Esophagus mucosa (tissue), 1 donor: ENCODE measurements at regions not wholly inside any gene's neighbourhood (a gene's known extent, or its start where the extent isn't known, plus 50 kb on each side); places are given as distances from the start of the nearest gene placed in this dataset.
A peak's percentile ranks its signal among the peaks of the same experiment; 100 is the strongest.

Experiments
- ATAC-seq: fragments of 200-7000 bp; cut with Tn5 transposase; one replicate; pipeline ENCODE4 v1.9.1; 2020
- donor health status: DM: yes; HTN: yes; CAD: no.

DNA sequence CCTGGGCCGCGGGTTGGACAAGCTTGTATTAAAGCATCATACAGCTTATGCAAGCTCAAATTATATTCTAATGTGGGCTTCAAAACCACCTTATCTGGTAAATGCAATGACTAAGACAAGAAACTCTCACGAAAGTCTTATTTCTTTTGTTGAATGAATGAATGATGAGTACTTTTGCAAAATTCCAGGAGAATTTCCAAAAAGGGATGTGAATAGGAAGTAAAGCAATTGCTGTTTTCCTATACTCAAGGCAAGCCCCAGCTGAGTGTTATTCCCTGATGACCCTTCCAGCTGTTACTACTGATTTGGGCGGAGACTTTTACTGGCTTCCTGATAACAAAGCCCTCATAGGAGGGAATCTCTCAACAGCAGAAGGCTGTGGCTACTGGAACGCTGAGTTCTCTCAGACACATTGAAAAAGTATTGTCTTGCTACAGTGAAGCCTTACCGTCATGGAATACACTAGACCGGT lies 162.8 kb downstream of the SREK1 start:
- peak; percentile 14 for ATAC-seq

DNA sequence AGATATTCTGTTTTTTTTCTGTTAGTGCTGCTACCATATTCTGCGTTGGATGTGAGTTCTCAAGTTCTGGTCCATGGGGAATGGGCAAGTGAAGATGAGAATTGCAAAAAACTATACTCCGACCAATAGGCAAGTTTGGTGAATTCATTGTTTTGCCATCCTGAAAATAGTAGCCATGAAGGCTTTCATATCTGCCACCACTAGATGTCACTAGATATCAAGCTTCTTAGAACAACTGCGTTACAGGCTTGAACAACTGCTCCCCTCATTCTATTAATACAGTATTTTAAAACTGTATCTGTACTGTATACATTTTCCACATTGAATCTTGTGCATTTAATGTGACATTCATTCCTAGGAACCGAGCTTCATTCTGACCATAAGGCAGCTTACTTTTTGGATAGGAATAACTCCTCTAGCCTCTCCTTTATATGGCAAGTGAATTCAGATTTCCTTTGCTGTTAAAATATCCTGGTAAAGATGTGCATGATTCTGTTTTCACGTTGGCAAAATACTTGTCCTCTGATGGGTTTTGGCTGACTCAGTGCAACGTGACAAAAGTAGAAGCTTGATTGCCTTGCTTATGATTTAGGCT lies 163.6 kb downstream of the SREK1 start:
- peak; percentile 75 for ATAC-seq

DNA sequence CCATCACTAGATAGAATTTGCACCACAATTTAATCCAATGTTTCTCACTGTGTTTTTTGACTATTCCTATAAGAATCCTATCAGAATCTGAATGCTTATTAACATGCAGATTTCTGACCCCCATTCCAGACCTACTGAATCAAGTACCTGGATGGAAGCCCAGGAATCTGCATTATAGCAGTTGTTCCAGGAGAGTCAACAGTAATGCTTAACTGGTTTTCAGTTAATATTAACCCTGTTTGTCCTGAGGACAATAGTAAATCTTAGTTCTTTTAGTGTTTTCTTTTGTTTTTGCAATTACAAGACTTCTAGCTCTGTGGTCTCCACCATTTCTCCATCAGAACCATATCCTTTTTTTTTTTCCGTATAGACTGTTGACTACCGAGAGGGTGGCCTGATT lies 168.2 kb downstream of the SREK1 start:
- ATAC-seq: no peak

DNA sequence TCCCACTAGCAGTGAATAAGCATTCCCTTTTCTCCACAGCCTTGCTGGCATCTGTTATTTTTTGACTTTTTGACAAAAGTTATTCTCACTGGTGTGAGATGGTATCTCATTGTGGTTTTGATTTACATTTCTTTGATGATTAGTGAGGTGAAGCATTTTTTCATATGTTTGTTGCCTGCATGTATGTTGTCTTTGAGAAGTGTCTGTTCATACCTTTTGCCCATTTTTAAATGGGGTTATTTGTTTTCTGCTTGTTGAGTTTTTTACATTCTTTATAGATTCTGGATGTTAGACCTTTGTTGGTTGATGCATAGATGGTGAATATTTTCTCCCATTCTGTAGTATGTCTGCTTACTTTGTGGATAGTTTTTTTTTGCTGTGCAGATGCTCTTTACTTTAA lies 171.7 kb downstream of the SREK1 start:
- ATAC-seq: no peak

DNA sequence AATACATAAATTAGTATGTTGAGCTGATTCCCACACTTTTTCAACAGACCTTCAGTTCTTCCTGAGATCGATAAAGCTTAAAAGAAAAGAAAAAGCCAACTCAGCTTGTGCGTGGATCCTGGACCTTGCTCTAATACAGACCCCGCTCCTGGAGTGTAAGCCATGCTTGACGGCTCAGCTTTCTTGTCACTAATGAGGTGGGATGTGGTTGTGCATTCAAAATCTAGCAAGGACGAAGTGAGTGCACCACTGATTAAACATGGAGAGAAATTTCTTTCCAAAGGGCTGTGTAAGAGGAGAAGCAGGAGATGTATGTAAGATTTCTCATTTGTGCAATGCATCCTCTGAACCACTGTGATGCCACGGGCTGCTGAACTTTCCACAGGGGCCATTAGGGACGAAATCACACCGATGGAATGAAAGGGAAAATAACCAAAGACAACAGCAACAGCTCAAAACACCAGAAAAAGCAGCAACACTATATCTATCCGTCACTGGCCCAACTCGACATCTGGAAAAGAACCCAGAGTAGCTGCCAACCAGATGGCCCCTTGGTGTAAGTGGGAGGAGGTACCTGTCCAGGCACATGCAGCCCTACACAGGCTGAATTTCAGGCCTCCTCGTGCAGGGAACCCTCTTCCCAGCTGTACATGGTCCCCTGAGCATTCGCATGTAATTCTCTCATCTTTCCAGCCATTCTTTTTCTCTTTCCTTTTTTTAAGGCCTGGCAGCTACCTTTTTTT lies 178.9 kb downstream of the SREK1 start:
- ATAC-seq: no peak

DNA sequence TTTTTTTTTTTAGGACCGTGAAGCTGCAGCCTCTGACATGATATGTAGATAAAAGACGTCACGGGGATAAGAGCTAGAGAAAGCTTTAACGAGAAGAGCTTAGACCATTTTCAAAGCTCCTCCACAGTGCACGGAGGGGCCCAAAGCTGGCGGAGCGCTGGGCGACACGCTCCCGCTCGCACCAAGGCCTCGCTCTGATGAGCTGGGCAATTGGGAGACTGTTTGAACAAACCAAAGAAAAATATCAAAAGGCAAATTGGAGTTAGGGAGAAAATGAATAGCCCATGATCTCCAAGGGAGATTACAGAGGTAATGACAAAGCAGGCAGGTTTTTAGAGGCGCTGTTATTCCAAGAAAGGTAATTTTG lies 179.4 kb downstream of the SREK1 start:
- ATAC-seq: no peak

DNA sequence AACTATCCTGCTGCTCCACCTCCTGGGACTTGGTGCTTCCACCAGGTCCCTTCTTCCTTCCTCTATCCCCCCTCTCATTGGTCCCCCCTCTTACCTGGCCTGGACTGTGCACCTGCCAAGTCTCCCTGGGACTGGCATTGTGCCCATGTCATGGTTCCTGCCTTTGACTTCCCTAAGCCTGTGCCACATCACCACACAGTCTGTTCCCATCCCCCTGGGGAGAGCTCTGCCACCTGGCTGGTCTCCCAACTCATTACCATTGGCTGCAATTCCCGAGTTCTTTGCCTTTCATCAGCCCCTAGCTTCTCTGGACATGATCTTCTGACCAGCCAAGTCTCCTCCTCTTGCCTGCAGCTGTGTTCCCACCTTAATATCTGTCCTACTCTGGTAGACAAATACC lies 180.3 kb downstream of the SREK1 start:
- no peak for ATAC-seq

DNA sequence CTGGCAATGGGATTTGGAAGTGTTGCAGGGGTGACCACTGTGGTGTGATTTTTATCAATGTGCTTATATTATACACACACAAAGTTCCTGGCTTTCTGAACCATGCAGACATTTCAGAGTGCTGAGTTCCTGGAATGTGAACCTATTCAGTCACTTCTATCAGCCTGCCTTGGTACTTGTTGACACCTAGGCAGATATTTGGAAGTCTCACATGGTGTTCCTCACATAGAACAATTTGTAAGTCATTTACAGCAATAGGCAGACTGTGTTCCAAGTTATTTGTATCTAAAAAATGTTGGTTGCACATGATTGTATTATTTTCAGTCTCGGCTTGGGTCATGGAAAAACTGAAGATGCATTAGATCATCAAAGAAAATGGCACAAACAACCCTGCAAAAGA lies 182.2 kb downstream of the SREK1 start:
- no peak for ATAC-seq

DNA sequence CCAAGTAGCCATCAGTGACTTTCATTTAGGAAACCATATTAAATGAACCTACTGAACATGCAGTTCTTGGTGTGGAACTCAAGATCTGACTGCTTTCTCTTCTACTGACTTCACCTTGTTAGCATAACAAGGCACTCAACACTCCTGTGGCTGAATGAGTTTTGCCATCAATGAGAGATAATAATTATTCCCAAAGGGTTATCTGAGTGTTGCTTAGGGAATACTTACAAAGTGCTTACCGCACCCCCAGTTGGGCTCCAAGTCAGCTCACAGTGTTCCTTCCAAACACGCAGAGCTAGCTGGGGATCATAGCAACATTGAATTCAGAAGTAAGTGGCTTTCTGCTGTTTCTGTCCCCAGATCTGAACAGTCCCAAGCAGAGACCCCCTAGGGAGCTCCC lies 182.9 kb downstream of the SREK1 start:
- ATAC-seq: no peak

DNA sequence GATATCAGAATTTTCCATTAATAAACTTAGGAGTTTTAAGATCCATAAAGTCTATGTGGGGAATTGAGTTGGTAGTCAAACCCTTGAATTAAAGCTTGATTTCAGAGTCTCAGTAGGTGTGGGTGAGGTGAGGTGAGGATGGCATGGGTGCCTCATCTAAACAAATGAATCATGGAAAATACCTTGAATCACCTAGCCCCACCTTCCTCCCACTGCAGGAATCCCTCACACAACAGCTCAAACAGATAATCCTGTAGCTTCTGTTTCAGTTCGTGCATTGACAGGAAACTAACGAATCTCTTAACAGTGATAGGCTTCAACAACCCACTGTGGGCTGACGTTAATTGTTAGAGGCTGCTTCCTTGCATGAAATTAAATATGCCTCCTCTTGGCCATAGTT lies 185.0 kb downstream of the SREK1 start:
- peak; percentile 81 for ATAC-seq

DNA sequence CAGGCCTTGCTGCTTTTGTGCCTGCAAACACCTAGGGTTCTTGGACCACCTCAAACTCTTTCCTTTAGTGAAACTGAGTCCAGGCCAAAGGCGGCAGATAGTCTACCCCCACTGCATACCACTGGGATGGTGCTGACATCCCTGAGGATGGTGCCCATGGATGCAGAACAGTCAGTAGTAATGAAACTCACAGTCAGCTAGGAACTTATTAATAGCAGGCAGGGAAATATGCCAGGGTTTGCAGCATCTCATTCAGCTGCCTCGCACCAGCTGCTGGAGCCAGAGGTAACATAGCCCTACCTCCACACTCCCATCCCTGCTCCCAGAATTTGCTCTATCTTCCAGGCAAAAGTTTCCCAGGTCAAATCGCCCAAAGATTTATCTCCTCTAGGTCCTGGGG lies 189.1 kb downstream of the SREK1 start:
- ATAC-seq: no peak

DNA sequence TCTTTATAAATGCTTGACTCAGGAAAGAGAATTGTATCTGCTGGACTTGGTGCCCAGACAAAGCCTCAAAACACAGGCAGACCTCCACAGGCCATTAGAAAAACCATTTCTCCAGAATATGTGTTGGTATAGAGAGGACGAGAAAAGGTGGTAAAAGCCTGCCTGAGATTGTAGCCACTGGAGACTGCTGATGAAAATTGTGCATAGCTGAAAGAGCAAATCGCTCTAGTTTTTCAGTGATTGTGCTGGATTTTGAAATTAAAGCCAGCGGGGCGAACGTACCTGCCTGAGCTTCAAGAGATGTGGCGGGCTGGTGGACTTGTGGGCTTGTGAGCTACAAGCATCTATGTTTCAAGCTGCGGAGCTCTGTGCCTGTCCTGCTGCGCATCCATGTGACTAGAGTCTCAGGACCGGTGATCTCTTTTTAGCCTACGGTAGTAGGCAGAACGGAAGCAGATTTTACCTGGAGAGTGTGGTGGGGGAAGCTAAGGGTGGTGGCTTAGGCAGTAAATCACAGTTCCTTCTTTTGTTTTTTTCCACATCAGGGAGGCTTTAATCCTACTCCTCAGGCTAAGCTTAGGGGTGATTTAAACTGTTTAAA lies 193.6 kb downstream of the SREK1 start:
- ATAC-seq: no peak

DNA sequence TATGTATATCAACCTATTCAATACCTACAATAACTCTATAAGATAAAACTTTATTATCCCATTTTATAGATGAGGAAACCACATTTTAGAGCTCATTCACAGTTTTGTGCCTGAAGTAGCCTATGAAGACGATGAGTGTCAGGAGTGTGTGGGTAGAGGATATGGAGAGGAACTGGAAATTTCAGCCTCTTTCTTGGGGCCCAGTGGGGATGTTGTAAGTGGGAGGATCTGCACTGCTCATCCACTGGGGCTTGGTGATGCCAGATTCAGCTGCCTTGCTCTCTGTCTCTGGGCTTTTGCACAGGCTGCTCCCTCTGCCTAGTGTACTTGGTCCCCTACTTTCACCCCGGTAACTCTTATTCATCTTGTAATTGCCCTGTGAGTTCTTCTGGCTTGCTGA lies 194.7 kb downstream of the SREK1 start:
- no peak for ATAC-seq

DNA sequence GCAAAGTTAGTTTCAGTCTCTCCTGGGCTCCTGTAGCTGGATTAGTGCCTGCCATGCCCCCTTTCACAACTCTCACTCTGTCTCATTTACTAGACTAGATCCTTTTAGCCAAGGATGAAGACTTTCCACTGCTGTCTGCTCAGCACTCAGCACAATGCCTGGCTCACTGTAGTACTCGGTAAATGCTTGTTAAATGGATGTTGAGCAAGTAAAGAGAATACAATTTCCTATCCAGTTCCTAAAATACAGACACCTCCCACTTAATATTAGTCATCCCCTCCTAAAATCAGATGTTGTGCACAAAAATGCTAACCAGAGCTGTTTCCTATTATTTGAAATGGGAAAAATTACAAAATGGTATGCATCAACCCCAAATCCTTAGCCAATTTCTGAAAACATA lies 195.8 kb downstream of the SREK1 start:
- ATAC-seq: no peak

DNA sequence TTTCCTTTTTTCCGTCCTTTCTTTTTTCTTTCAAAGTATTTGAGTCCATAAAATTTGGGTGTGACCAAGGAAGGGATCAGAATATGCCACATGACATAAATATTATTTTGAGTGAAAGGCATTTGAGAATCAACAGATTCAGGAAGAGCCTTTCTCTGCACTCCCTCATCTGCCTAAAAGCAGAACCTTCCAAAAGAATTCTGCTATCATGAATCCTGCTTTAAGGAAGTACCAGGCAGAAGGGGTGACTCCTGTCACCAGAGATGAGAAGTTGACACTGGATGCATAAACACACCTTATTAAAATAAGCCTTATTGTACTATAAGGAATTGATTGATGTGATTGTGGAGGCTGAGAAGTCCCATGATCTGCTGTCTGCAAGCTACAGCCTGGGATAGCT lies 196.7 kb downstream of the SREK1 start:
- ATAC-seq: no peak

DNA sequence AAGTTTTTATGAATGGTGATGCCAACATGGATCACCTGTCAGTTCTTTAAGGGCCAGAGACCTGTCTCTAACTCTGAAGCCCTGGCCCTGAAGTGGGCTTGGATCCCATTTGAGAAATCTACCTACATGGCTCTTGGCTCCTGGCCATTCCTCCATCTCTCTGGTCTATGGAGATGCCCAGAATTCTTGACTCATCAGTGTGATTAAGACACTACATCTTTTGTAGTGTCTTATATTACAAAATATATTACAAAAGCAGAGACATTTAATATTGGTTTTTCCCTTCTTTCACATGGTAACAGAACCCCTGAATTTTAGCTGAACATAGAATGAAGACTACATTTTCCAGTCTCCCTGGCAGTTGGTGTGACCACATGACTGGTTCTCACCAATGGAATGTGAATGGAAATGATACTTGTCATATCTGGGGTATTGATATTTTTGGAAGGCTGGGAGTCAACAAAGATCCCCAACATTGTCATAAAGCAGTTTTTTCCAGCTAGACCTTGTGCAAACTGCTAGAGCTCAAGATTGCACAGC lies 198.3 kb downstream of the SREK1 start:
- ATAC-seq: no peak

DNA sequence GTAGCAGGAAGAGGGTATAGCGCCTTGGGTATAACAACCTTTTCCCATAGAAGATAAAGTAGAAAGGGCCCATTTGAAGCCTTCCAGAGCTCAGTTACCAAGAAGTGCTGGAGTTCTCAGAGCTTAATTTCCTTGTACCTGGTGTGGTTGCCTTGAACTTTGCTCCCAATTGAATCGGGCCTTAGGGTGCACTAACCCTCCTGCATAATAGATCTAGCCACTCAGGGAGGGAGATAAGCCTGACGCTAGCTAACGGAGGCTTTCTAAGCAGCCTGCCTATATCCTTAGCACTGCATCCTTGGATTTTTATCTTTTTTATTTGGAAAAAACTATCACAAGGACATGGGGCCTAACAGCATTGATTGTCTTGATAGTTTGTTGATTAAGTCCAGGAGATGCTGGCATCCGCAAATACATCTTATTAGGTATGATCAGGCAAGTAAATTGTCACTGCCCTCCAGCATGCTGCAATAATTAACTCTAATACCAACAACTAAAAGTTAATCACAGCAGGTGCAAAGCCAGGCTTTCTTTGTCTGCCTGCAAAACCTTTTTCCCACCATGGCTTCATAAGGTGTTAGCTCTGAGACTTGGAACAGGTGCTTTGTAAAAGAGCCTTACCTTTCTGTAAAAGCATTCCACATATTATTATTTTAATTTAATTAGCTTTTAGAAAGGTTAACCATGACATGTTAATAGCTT lies 199.4 kb downstream of the SREK1 start:
- no peak for ATAC-seq

DNA sequence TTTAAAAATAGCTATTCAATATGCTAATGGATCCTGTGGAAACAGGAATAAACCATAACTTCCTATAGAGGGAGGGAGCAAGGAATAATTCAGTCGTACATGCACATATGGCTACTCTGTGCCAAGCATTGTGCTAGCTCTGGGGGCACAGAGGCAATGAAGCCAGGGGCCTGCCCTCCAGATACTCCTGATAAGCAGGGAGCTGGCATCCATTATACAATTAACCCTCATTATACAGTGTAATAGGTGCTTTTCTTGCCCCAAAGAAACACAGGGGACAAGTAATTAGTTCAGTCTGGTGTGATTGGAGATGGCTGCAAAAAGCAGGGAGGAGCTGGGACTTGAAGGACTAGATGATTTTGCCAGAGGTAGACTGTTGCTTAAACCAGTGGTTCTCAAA lies 200.4 kb downstream of the SREK1 start:
- ATAC-seq: no peak

DNA sequence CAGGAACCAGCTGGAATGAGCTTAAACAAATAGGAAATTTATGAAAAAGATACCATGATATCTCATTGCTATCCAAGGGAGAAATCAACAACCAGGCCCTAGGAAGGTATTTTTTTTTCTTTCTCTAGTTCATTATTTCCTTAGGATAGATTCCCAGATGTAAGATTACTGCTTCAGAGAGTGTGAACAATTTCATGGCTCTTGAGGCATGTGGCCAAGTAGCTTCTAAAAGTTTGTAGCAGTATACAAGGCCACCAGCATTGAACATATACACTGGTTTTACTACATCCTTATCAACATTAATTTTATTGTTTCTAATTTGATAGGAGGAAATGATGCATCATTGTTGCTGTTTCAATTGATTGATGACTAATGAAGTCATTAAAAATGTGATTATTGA lies 201.2 kb downstream of the SREK1 start:
- ATAC-seq: no peak

DNA sequence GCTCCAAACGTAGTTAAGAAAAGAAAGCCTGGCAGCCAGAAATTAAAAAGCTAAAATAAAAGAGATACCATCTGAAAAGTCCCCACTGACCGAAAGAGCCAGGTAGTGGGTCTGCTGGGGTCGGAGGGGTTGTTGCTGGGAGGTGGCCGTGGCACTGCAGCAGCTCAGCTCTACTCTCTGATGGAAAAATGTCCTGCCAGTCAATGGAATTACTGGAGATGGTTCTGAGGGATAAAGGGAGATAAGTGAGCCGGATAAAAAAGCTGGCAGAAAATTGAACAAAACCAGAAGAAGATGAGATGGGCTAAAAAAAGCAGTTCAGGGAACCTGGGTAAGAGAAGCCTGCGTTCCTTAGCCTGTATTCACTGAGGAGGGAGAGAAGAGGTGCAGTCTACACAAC lies 202.8 kb downstream of the SREK1 start:
- no peak for ATAC-seq

DNA sequence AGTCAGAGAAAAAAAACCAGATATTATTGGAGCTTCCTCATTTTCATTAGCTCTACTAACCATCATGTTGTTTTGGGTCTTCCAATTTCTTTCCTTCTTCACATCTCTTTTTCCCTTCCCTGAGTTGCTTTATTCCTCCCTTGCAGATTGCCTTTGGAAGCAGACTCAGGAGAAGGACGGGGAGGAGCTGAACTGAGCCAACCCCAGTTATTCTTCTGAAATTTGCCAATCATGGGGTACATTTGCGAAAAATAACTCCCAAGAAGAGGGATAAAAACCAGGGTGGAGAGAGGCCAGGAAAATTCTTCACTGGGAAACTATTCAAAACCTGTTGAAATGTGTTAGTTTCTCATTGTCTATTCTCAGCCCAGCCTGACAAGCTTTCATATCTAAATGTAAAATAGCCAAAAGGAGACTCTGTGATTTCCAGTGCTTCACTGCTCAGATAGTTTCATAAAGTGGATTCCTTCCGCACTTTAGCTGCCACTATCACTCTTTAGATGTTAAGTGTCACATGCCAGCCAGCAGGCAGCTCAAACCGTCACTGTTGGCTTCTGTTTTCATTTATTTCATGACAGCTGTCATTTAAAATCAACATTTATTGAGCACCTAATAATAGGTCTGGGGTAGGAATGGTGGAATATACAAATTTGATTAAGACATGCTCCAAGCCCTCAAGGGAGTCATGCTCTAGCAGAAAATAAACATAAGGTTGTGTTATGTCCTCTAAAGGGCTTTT lies 204.5 kb downstream of the SREK1 start:
- ATAC-seq: no peak

DNA sequence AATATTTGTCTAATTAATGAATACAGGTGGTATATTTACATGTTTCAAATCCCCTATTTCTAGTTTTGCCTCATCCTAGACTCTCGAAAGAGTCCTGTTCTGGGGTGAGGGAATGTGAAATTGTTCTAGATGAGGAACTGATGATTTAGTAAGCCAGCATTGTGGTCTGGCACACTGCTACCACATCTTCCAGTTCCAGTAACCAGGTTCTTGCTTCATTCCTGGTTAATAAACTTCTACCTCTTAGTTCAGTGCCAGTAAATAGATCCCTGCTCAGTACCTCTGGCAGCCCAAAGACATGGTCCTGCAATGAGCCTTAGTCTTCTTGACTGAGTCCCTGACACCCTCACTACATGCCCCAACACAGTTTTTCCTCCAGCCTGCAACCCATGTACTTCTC lies 207.7 kb downstream of the SREK1 start:
- no peak for ATAC-seq

DNA sequence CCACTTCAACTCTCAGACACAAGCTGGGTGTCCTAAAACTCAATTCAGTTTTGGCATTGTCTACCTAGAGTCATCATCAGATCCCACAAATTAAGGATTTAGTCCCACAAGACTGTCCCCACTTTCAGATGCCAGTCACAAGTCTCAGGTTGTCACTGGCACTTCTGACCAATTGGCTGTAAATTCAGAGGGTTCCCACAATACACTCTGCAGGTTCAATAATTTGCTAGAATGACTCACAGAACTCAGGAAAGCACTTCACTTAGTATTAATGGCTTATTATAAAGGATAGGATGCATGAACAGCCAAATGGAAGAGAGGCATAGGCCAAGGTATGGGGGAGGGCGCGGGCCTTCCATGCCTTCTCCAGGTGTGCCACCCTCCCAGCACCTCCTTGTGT lies 209.1 kb downstream of the SREK1 start:
- no peak for ATAC-seq
